ENCODE measurements at regions not wholly inside any gene's neighbourhood (a gene's known extent, or its start where the extent isn't known, plus 50 kb on each side); places are given as distances from the start of the nearest gene placed in this dataset.

- DNase-seq (ENCODE audit: low read depth, low spot score), result no peak
Observed at GRCh38 chr4:149121023-149121404, 678.8 kb upstream of the NR3C2 start.

GRCh38 chr4:149120331-149121022, 678.3 kb upstream of the NR3C2 start:
- DNase-seq (ENCODE audit: low read depth, low spot score), result no peak

DNA sequence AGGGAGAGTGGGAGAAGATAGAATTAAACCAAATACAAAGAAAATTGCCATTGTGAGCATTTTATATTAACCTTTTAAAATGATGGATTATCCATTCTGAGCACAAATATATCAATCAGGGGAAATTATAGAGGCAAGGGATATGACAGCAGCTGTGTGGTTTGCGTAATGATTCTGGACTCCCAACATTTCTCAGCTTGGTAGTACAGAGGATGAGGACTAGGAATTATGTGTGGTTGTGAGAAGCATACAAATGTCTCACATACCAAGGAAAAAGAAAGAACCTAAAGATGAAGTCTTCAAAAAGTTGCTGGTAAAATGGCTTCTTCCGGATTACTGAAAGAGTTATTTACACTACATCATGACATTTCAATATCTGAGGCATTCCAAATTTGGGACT, 674.6 kb upstream of the NR3C2 start:
- DNase-seq (ENCODE audit: low read depth, low spot score), result no peak

- DNase-seq (ENCODE audit: low read depth, low spot score), result peak; percentile 77
Observed at GRCh38 chr4:149113804-149114430, 671.7 kb upstream of the NR3C2 start.

GRCh38 chr4:149112109-149112508, 669.9 kb upstream of the NR3C2 start:
- no peak for DNase-seq (ENCODE audit: low read depth, low spot score)

DNA sequence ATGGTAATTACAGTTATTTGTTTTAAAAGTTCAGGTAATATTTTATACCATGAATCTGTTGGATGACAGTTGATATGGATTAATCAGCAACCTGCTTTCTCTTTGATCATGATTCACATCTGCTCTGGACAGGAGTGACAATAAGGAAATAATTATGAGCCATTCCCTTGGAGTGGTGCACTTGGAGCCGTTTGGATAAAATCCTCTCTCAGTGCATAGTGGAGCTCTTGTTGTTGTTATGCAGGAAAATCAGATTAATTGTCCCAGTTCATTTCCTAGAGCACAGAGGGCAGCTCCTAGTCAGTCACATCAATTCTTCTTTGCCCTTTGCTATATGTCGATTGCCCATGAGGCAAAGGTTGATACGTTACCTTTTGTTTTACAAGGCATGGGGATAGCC, 668.3 kb upstream of the NR3C2 start:
- no peak for DNase-seq (ENCODE audit: low read depth, low spot score)

GRCh38 chr4:149108626-149109025, 666.4 kb upstream of the NR3C2 start:
- DNase-seq (ENCODE audit: low read depth, low spot score), result no peak

DNA sequence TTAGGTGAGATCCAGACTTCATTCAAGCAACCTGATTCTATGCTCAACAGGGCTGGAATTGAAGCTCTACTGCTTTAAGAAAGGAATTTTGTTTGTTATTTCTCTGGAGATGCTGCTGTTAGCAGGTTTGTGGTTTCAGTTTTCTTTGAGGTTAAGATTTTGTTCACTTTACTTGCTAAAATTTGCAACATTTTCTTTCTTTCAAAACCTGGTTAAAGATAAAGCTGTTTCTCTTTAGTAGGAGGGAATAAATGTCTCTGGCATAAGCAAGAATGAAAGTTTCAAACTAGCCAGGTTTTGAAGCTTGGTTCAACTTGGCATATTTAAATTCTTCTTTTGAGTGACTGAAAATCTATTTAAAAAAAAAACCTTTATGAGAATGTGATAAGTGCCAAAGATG, 660.6 kb upstream of the NR3C2 start:
- DNase-seq (ENCODE audit: low read depth, low spot score), result no peak

GRCh38 chr4:149101649-149102048, 659.4 kb upstream of the NR3C2 start:
- no peak for DNase-seq (ENCODE audit: low read depth, low spot score)

- peak; percentile 81 for DNase-seq (ENCODE audit: low read depth, low spot score)
Observed at GRCh38 chr4:149095811-149096210, 653.6 kb upstream of the NR3C2 start.

DNA sequence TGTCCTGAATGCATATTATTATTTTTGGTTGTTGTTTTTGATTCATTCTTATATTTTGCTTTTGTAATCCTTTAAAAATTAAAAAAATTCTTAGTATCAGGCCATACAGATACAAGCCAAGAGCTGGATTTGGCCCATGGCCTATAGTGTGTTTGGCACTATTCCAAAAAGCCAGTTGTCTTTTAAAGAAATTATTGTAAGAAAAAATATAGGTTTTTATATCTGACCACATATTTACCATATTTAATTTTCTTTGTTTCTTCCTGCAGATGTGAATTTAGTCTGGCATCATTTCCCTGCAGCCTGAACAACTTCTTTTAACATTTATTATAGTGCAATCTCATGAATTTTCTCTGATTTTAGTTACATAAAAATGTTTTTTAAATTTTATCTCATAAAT, 652.8 kb upstream of the NR3C2 start:
- DNase-seq (ENCODE audit: low read depth, low spot score), result no peak

- DNase-seq (ENCODE audit: low read depth, low spot score), result no peak
Observed at GRCh38 chr4:149084144-149084543, 641.9 kb upstream of the NR3C2 start.

- DNase-seq (ENCODE audit: low read depth, low spot score), result peak; percentile 7
Observed at GRCh38 chr4:149077181-149077580, 635.0 kb upstream of the NR3C2 start.

DNA sequence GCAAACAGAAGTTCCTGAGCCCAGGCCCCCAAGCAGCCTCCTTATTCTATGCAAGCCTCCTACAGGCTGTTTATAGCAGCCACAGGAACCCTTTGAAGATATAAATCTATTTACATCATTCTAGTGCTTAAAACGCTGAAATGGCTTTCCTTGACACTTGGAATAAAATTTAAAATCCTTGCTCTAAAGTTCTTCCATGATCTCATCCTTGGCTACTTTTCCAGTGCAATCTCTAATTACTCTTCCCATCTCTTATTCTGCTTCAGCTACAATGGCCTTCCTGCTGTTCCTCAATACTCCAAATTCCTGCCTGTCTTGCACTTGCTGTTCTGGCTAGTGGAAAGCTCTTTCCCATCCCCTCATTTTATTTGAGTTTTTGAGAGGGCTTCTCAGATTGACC, 634.2 kb upstream of the NR3C2 start:
- no peak for DNase-seq (ENCODE audit: low read depth, low spot score)

GRCh38 chr4:149072384-149072783, 630.2 kb upstream of the NR3C2 start:
- DNase-seq (ENCODE audit: low read depth, low spot score), result no peak

- DNase-seq (ENCODE audit: low read depth, low spot score), result no peak
Observed at GRCh38 chr4:149065753-149066152, 623.5 kb upstream of the NR3C2 start.

DNA sequence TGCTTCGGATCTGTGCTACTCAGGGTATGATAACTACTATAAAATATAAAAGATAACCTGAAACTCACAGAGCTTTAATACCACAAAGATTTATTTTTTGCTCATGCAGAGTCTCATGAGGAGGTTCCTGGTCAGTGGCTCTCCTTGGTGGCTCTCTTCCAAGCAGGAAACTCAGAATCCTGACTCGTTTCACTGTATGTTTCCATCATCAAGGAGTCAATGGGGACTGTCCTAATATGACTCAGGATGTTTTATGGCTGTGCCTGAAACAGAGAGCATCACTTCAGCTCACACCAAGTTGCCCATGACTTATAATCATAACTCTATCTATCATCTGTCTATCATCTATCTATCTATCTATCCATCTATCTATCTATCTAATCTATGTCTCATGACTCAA, 620.8 kb upstream of the NR3C2 start:
- no peak for DNase-seq (ENCODE audit: low read depth, low spot score)

DNA sequence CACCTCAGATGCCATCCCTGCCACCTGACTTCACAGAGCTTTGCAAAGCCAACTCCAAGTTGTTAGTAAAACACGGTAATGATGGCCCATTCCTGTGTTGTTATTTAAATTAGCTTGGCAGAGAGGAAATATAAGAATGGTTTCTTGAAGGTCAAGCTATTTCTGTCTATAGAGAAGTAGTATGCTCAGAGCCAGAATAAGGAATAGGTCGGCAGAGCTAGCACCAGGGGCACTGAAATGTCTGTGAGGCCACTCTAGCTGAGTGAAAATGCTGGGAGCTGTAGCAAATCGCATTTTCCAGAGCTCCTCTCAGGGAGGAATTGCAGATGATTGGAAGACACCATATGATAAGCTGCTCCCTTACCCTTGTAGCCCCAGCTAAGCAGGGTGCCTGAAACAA, 615.4 kb upstream of the NR3C2 start:
- no peak for DNase-seq (ENCODE audit: low read depth, low spot score)

- no peak for DNase-seq (ENCODE audit: low read depth, low spot score)
Observed at GRCh38 chr4:149056615-149057014, 614.4 kb upstream of the NR3C2 start.

DNA sequence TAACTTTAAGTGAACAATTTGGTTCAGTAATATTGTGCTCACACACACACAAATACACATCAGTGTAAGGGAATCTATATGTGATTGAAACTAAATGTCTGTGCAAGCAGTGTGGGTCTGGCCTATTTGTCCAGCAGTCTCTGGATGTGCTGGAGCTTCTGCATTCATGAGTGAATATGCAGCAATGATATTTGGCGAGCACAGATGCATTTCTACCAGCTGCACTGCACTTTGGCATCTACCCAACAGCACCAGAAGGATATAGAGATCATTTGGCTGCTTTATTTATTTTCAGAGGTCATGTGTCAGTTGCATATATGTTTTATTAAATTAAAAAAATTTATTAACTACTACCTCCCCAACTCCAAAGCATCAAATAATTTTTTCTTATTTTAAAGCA, 613.4 kb upstream of the NR3C2 start:
- DNase-seq (ENCODE audit: low read depth, low spot score), result no peak

- no peak for DNase-seq (ENCODE audit: low read depth, low spot score)
Observed at GRCh38 chr4:149050840-149051239, 608.6 kb upstream of the NR3C2 start.

DNA sequence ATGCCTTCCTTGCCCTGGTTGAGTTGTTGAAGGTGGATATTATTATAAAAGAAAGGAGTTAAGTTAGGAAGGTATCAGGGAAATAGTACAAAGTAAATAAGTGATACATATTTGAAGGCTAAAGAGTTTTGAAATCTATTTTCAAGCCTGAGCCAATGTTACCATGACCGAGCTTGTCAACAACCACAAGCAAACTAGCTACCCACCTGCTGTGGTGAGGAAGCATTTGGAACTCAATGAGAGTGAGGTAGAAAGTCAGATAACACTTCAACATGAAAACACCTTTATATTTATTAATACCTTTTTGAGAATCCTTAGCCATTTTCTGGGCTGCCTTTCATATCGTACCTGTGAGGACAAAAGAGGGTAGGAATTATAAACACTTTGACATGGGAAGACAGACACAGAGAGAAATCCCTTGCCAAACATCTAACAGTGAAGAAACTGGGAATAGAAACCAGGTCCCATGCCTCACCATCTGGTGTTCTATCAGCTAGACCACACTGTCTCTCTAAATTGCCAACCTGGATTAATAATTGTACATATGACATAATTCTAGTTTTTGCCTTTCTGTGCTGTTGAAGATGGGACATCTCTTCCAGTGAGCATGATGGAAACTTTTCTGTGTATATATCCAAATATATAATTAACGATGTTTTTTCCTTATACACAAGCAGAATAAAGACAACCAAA, 606.4 kb upstream of the NR3C2 start:
- DNase-seq (ENCODE audit: low read depth, low spot score), result no peak

DNA sequence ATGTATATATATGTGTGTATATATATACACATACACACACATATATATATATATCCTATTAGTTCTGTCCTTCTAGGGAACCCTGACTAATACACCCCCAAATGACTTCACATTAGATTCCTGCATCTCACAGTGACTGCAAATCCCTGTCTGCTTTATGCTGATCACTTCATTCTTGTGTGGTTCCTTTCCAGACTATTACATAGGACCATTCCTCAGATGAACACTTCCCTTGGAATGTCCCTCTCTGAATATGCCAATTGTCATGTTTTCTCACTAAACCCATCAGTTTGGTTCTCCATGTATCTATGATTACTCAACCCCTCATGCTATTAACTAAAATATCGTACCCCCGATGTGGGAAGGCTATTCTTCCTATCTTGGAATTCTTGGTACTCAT, 605.2 kb upstream of the NR3C2 start:
- DNase-seq (ENCODE audit: low read depth, low spot score), result peak; percentile 47

All from astrocyte of the hippocampus (primary cell).